ENCODE measurements at regions not wholly inside any gene's neighbourhood (a gene's known extent, or its start where the extent isn't known, plus 50 kb on each side); places are given as distances from the start of the nearest gene placed in this dataset.

DNA sequence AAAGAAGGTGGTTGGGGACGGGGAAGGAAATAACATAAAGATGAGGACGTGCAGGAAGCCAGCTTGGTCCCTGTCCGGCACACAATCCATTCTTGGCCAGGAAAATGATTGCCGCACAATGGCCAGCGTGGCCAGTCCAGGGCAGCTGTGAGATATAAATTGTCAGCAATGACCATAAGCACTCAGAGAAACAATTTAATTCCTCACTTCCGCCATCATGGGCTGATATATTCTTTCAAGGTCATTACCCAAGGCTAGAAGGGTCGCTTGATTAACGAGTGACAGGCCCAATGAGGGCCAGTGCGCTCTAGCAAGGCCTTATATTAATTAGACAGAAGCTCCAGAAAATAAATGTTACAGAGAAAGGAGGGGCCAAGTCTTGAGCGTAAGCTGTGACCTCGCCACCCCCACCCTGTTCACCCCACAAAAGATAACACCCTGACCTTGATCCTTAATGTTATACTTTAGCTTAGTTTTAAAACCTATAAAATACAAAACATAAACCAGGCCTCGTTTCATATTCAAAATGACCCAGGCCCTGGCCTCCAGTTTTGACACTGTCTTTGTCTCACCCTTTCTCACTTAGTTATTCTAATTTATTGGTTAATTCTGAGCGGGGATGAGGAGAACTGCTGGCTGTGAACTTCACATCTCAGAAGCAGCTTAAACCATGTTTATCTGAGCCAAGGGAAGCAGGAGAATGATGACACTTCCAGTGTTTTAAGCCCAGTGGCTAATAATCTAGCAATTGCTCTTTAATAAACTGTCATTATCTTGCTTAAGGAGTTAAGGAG is 478.3 kb upstream of the ZFHX3 start:
- no peak for DNase-seq

GRCh38 chr16:73523209-73523608 is 475.3 kb upstream of the ZFHX3 start:
- no peak for DNase-seq

DNA sequence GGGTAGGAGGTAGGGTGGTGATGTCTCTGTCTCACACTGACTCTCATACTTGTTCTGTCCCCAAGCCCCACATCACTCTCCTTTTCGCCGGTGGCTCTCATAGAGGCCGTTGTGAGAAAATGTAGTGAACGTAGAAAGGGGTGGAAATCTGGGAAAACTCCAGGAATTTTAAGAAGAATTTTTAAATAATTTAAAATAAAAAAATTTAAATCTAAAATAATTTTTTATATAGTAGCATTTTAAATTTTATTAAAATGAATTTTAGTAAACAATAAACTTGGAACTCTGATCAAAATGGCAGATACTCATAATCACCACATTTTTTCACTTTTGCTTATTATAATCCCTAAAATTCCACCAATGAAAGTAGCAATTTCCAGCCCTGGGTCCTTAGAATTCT is 473.6 kb upstream of the ZFHX3 start:
- DNase-seq: no peak

DNA sequence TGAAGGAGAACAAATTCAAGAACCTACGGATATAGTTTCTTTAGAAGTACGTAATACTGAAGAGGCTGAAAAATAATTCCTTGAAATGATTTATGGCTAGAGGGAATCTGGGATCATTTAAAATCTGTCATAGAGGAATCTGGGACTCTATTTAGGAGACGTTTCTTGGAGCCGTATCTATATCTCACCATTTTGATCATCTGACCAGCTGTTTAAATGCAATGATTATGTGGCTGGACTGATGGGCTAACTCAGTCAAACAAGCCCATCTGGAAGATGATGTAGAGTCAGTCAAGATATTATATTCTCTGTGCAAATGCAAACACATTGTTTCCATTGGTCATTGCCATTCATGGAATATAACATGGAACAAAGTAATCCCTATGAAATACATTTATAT is 467.7 kb upstream of the ZFHX3 start:
- DNase-seq: no peak

- DNase-seq: no peak
Measured at GRCh38 chr16:73510852-73511251, 462.9 kb upstream of the ZFHX3 start.

GRCh38 chr16:73506568-73507056 is 458.7 kb upstream of the ZFHX3 start:
- DNase-seq: no peak

DNA sequence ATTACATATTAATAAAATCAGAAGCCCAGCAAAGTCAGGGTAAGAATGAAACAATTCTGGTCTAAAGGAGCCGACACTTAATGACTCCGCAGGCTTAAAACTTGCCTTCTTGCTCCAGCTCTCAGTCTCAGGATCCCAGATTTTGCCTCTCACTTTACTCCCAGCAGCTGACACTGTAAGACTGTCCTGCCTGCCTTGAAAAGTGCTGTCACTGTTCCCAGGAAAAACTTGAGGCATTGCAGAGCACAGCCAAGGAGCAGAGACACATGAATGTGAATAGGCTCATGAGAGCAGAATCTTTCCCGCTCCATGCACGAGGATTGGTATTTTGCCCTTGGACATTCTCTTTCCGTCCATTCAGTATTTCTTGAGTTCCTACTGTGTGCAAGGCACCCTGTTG is 457.6 kb upstream of the ZFHX3 start:
- DNase-seq: peak; percentile 48

DNA sequence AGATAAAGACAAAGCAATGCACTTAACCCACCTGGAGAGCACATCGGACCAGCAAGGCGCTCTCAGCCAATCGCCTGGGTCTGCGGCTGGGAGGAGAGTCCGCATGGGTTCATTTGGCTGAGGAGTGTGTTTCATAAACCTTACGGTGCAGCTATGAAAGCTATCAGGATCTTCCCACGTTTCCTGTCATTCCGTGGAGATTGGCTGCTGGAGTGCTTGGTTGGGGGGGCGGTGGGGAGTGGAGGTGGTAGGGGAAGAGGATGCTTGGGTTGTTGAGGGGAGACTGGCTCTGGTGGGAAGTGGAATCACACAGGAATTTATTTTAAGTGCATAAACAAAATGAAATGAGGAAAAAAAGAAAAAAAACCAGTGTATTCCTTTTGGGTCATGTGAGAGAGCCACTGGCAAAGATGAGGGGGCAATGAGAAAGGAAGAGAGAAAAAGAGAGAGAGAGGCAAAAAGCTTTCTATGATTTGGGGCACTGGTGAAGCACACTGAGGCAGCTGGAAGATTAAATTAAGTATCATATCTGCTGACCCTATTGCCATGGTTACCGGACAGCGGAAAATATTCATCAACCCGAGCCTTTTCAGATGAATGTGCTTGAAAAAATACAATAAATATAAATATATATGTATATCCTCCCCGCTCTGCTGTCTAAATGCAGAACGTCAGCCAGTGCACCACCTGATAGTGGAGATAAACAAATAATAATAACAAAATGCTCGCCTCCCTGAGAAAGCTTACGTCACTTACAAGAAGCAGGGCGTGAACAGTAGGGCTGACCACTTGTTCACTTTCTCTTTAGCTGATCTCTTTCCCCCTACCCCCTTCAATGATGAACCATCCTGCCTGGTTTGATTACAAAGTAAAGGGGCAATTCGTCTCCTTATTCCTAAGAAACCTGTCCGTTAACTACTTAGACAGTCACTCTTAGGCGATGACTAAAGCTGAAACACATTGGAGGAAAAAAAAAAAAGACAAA is 457.0 kb upstream of the ZFHX3 start:
- DNase-seq: peak; percentile 30

DNA sequence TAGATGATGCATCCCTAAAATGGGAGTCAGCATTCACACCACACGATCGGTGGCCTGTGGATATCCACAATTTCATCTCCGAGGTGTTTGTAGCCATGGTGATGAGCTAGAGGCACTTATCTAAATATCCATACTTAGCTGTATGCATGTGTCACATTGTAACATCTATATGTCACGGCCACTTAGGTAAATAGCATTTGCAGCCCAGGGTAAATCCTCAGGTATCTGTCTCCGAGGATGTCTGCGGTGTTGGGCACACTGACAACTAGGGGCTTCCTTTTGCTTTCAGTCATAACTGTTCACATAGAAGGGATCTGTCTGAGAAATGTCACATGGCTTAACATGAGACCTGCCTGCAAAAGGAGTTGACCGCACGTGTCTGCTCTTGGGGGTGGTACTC is 455.2 kb upstream of the ZFHX3 start:
- no peak for DNase-seq

- peak; percentile 17 for DNase-seq
Measured at GRCh38 chr16:73499276-73499675, 451.3 kb upstream of the ZFHX3 start.

- no peak for DNase-seq
Measured at GRCh38 chr16:73485880-73486279, 438.0 kb upstream of the ZFHX3 start.

DNA sequence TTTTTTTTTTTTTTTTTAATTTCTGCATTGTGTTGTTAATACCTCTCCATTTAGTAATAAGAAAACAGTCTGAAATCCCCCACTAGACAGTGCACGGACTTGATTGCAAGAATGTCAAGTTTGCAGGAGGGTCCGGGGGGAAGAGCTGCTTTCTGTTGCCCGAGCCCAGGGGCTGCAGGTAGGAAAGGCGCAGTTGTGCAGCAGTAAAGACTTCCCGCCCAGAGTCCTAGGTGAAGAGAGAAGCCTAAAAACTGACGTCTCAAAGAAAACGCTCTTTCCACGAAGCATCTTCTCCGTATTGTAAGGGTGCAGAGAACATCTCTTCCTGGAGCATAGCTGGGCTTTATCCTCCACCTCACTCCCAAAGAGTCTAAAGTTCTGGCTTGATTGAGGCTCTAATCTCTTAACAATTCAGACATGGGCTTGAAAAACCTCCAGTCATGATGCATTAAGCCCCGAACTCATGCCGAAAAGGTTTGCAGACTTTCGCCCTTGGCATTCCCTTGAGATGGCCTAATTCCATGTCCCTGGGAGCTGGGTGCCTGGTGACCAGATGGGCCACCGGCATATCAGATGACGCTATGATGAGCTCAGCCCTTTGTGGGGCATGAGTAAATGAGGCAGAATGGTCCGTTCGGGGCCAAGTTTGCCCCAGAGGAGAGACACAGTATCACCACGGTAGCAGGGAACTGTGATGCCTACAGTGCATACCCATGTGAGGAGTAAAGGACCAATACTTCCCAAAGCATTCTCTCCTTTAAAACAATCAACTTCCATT is 436.2 kb upstream of the ZFHX3 start:
- DNase-seq: peak; percentile 30

- peak; percentile 92 for DNase-seq
Measured at GRCh38 chr16:73483076-73483791, 435.3 kb upstream of the ZFHX3 start.

DNA sequence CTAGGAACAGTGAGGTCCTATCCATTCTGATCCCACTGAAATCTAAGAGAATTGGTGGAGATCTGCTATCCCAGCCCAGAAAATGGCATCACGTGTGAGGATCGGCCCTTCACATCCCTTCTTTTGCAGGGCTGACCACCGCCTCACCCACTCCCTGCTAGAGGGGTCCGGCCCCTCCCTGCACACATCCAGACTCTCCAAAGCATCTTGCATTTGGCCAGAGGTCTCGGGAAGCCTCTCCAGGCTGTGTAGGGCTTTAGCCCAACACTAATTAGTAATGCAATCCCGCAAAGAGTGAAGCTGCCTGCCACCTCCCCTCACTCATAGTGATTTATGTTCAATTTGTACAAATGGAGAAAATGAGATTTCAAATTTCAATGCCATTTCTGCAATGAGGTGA is 434.4 kb upstream of the ZFHX3 start:
- DNase-seq: no peak

GRCh38 chr16:73480381-73480780 is 432.5 kb upstream of the ZFHX3 start:
- DNase-seq: no peak

GRCh38 chr16:73473713-73474112 is 425.8 kb upstream of the ZFHX3 start:
- DNase-seq: peak; percentile 77

DNA sequence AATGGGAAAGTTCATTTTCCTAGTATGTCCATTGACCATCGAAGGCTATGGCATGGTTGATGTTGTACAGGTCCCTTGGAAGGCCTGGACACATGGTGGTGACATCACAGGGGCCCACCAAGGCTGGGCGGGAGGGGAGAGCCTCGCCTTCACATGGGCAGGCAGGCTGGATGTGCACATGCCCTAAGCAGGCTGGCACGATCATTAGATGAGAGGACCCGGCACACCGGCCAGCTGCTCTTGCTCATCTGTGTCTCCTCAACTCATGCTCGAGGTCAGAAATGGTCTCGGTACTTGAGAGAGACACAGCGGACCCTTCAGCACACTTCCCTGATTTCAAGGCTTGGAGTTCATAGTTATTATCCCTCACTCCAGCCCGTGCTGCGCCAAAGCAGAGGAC is 416.9 kb upstream of the ZFHX3 start:
- DNase-seq: peak; percentile 33

DNA sequence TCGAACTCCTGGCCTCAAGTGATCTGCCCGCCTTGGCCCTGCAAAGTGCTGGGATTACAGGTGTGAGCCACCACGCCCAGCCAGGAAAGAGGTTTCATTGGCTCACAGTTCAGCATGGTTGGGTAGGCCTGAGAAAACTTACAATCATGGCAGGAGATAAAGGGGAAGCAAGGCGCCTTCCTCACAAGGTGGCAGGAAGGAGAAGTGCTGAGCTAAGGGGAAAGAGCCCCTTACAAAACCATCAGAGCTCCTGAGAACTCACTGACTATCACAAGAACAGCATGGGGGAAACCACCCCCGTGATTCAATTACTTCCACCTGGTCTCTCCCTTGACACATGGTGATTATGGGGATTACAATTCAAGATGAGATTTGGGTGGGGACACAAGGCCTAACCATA is 411.7 kb upstream of the ZFHX3 start:
- DNase-seq: no peak

GRCh38 chr16:73457851-73458250 is 409.9 kb upstream of the ZFHX3 start:
- no peak for DNase-seq

DNA sequence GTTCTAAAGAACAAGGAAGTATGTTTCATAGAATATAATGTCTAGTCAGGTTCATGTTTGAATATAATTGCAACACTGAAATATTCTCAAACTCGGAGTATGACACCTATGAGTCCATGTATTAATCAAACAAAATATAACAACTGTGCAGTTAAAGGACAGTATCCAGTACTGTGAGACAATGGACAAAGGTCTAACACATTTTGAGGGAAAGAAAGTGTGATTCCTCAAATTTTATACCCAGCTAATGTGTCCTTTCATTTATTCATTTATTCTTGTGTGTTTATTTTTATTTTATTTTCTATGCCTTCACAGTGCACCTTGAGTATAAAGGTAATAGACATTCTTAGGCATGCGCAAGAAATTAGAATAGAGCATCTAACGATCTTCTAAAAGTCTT is 401.0 kb upstream of the ZFHX3 start:
- no peak for DNase-seq

GRCh38 chr16:73447846-73448245 is 399.9 kb upstream of the ZFHX3 start:
- no peak for DNase-seq

DNA sequence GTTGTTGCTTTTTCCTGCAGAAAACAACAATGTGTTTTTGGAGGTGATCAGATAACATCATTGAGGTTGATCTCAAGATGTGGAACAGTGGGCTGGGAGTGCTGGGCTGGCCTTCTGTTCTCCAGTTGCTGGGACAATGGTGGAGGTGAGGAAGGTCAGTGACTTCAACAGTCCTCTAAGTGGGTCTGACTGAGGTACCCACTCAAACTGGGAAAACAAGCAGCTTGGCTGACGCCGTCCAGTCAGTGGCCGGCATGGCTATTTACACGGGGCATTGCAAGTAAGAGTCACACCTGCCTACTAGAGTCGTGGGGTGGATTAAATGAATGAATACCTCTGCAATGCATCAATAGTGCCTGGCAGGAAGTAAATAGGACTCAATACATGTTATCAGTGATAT is 386.7 kb upstream of the ZFHX3 start:
- DNase-seq: no peak

Data from tongue (tissue), 1 donor.